Parathyroid adenoma (tissue), 2 donors: ENCODE measurements at regions not wholly inside any gene's neighbourhood (a gene's known extent, or its start where the extent isn't known, plus 50 kb on each side); places are given as distances from the start of the nearest gene placed in this dataset.

Source experiments
- H2AFZ ChIP-seq: fragments of 300-600 bp; sonication (generic); one replicate; pipeline ENCODE4 v1.7.0; 2017; ENCODE audit warnings: antibody characterized with exemption, mild to moderate bottlenecking
- H3K27ac ChIP-seq: fragments of 300-600 bp; sonication (generic); one replicate; pipeline ENCODE4 v1.7.0; 2017
- H3K27me3 ChIP-seq: fragments of 300-600 bp; sonication (generic); one replicate; pipeline ENCODE4 v1.7.0; 2017; ENCODE audit warnings: low read length; ENCODE audit not compliant: control insufficient read depth, insufficient read depth
- H3K36me3 ChIP-seq: fragments of 300-600 bp; sonication (generic); one replicate; pipeline ENCODE4 v1.7.0; 2017; ENCODE audit warnings: low read length; ENCODE audit not compliant: control insufficient read depth, insufficient read depth
- H3K4me1 ChIP-seq: fragments of 300-600 bp; sonication (generic); one replicate; pipeline ENCODE4 v1.7.0; 2017; ENCODE audit warnings: control low read depth
- H3K4me2 ChIP-seq: fragments of 300-600 bp; sonication (generic); one replicate; pipeline ENCODE4 v1.7.0; 2017; ENCODE audit warnings: low read length
- H3K4me3 ChIP-seq: fragments of 300-600 bp; sonication (generic); one replicate; pipeline ENCODE4 v1.7.0; 2017; ENCODE audit warnings: low read depth, low read length
- H3K79me2 ChIP-seq: fragments of 300-600 bp; sonication (generic); one replicate; pipeline ENCODE4 v1.7.0; 2017; ENCODE audit warnings: control low read depth
- H3K9ac ChIP-seq: fragments of 300-600 bp; sonication (generic); one replicate; pipeline ENCODE4 v1.7.0; 2017; ENCODE audit warnings: mild to moderate bottlenecking
- H3K9me3 ChIP-seq: fragments of 300-600 bp; sonication (generic); one replicate; pipeline ENCODE4 v1.7.0; 2017; ENCODE audit warnings: low read length; ENCODE audit not compliant: control insufficient read depth
- CTCF ChIP-seq: fragments of 300-600 bp; sonication (generic); IDR thresholded peaks from one replicate; pipeline ENCODE4 v1.7.0; 2017; ENCODE audit warnings: antibody characterized with exemption, mild to moderate bottlenecking
- donor health status: primary hyperparathyroidism.

GRCh38 chr2:155218292-155218924, 519.9 kb downstream of the KCNJ3 start:
- Histone ChIP-seq H3K9me3 (no peaks in the 10 kb centered on the region), H3K79me2 (no peaks in the 10 kb centered on the region), H2AFZ (no peak overlapping the region), H3K27me3 (no peaks in the 10 kb centered on the region), H3K4me3 (no peak overlapping the region), H3K4me2 (no peak overlapping the region), H3K27ac (no peak overlapping the region), H3K9ac (no peak overlapping the region), H3K4me1 (no peaks in the 10 kb centered on the region), H3K36me3 (no peaks in the 10 kb centered on the region)
- no peak for TF ChIP-seq CTCF

DNA sequence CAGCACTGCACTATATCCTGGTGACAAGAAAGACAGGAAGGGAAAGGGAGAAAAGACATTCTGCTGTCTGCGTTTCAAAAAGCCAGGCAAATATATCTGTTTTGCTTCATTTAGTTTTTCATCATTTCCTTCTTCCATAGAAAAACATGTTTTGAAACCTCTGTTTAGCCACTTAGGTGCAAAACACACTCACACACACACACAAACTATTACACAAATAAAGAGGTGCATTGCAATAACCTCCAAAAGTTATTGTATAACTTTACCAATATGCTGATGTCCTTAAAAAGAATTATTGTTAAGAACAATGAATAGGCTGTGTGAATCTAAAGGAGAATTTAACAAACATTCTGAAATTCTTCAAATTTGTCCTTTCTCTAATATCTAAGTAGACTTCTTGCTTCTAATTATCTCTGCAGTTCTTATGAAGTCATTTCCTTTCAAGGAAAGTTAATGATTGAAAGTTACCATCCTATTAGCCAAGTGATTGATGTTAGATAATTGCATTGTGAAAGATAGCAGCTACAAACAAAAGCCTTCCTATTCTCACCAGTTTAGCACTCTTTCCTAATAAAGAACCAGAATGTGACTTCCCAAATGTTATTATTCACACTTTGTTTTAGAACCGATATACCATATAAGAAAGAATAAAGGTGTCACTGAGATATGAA, 516.7 kb downstream of the KCNJ3 start:
- no peak overlapping the region for H3K9ac ChIP-seq
- no peaks in the 10 kb centered on the region for H3K27me3 ChIP-seq
- H3K4me3 ChIP-seq = no peak overlapping the region
- TF ChIP-seq CTCF = no peak
- H3K4me2 ChIP-seq = no peak overlapping the region
- no peaks in the 10 kb centered on the region for H3K79me2 ChIP-seq
- no peaks in the 10 kb centered on the region for H3K36me3 ChIP-seq
- H3K9me3 ChIP-seq = no peaks in the 10 kb centered on the region
- no peak overlapping the region for H2AFZ ChIP-seq
- no peak overlapping the region for H3K27ac ChIP-seq
- H3K4me1 ChIP-seq = no peaks in the 10 kb centered on the region

GRCh38 chr2:155209696-155210450, 511.4 kb downstream of the KCNJ3 start:
- no peaks in the 10 kb centered on the region for H3K4me1 ChIP-seq
- H3K9ac ChIP-seq = no peak overlapping the region
- H3K79me2 ChIP-seq = no peaks in the 10 kb centered on the region
- H2AFZ ChIP-seq = no peak overlapping the region
- H3K4me2 ChIP-seq = no peak overlapping the region
- no peak overlapping the region for H3K4me3 ChIP-seq
- TF ChIP-seq CTCF = no peak
- no peaks in the 10 kb centered on the region for H3K27me3 ChIP-seq
- H3K27ac ChIP-seq = no peak overlapping the region
- H3K9me3 ChIP-seq = no peaks in the 10 kb centered on the region
- H3K36me3 ChIP-seq = no peaks in the 10 kb centered on the region

GRCh38 chr2:155203178-155203577, 504.7 kb downstream of the KCNJ3 start:
- Histone ChIP-seq H3K36me3 (no peaks in the 10 kb centered on the region), H3K79me2 (no peaks in the 10 kb centered on the region), H3K9ac (no peak overlapping the region), H3K27ac (no peak overlapping the region), H2AFZ (no peak overlapping the region), H3K4me1 (no peaks in the 10 kb centered on the region), H3K27me3 (no peaks in the 10 kb centered on the region), H3K4me3 (no peak overlapping the region), H3K9me3 (no peaks in the 10 kb centered on the region), H3K4me2 (no peak overlapping the region)
- no peak for TF ChIP-seq CTCF
